Endothelial cell of umbilical vein (primary cell): ENCODE measurements at regions not wholly inside any gene's neighbourhood (a gene's known extent, or its start where the extent isn't known, plus 50 kb on each side); places are given as distances from the start of the nearest gene placed in this dataset.
"Not testable (repeated sequence)": the region's sequence is repeated elsewhere in the genome, so short reads cannot be mapped to it uniquely, and the experiment has no call there.

ENCODE experiments used
- BruUV-seq: library from RNA; stranded (reverse); fragments of 400-500 nt; replicated peaks from 2 replicates; lab custom pipeline; 2021; lab: Mats Ljungman, UMichigan
- CTCF ChIA-PET: fragments of 300-600, 350-600 bp; sonication (Branson Sonifier 250); formaldehyde crosslinking; loops from one replicate; lab custom pipeline; 2021; ENCODE audit warnings: antibody characterized with exemption, inconsistent platforms; lab: Charles Lee
- POLR2A ChIA-PET: fragments of 300-600, 350-600 bp; sonication (Branson Sonifier 250); formaldehyde crosslinking; loops from one replicate; lab custom pipeline; 2021; ENCODE audit warnings: antibody characterized with exemption, inconsistent platforms; lab: Charles Lee
- DNase-seq: peaks from one replicate; pipeline ENCODE4 v3.0.0-alpha.2; 2011; ENCODE audit warnings: low read depth, low spot score
- FAIRE-seq: peaks from 2 replicates; lab custom pipeline; 2011; peaks lifted over from hg19 to GRCh38; lab: Jason Lieb, UNC
- H2AFZ ChIP-seq: 2 replicates; pipeline ENCODE4 v1.6.0; 2012; ENCODE audit warnings: low read depth, low read length, control low read depth, inconsistent platforms
- H3K27ac ChIP-seq: 2 replicates; pipeline ENCODE4 v1.5.1; 2011; ENCODE audit warnings: low read depth, mild to moderate bottlenecking, control low read depth, low read length, moderate library complexity; ENCODE audit not compliant: insufficient read depth
- H3K27me3 ChIP-seq, 2 experiments: 2 replicates each; pipeline versions ENCODE4 v1.6.0 to v1.6.1; 2011; ENCODE audit warnings: low read length in 2 of 2, mixed read lengths in 1 of 2; ENCODE audit not compliant: control insufficient read depth in 2 of 2, insufficient read depth in 2 of 2
- H3K36me3 ChIP-seq, 2 experiments: 2 replicates in 1 of 2; 3 replicates in 1 of 2; pipeline ENCODE4 v1.5.1; 2011; ENCODE audit warnings: low read length in 2 of 2, mild to moderate bottlenecking in 1 of 2, moderate library complexity in 1 of 2; ENCODE audit not compliant: control insufficient read depth in 2 of 2, insufficient read depth in 2 of 2; ENCODE audit errors: extremely low read depth in 1 of 2
- H3K4me1 ChIP-seq: 3 replicates; pipeline ENCODE4 v1.5.1; 2011; ENCODE audit warnings: mild to moderate bottlenecking, low read length; ENCODE audit not compliant: control insufficient read depth, insufficient read depth; ENCODE audit errors: extremely low read depth
- H3K4me2 ChIP-seq: 2 replicates; pipeline ENCODE4 v1.6.1; 2011; ENCODE audit warnings: low read length, control low read depth, mixed read lengths; ENCODE audit not compliant: insufficient read depth
- H3K4me3 ChIP-seq, 3 experiments: fragments of 200-600 bp in 1 of 3; sonication (generic), shearing (Covaris generic) in 1 of 3; replicated peaks in 1 of 3; 2 replicates each; pipeline ENCODE4 v1.5.1; 2011 to 2016; ENCODE audit warnings: control low read depth in 3 of 3, low read length in 3 of 3, mild to moderate bottlenecking in 2 of 3, inconsistent platforms in 1 of 3, low read depth in 1 of 3, moderate library complexity in 1 of 3; ENCODE audit not compliant: insufficient read depth in 1 of 3
- H3K79me2 ChIP-seq: 2 replicates; pipeline ENCODE4 v1.6.0; 2012; ENCODE audit warnings: low read length, inconsistent platforms; ENCODE audit not compliant: control insufficient read depth, insufficient read depth
- H3K9ac ChIP-seq: replicated peaks from 2 replicates; pipeline ENCODE3; 2011; ENCODE audit warnings: low read length, control low read depth; ENCODE audit not compliant: insufficient read depth; ENCODE audit errors: extremely low read depth
- H3K9me1 ChIP-seq: replicated peaks from 3 replicates; pipeline ENCODE4 v1.6.0; 2011; ENCODE audit warnings: mild to moderate bottlenecking, low read length; ENCODE audit not compliant: control insufficient read depth, insufficient read depth; ENCODE audit errors: extremely low read depth
- H3K9me3 ChIP-seq: replicated peaks from 2 replicates; pipeline ENCODE4 v1.5.1; 2012; ENCODE audit warnings: low read length, inconsistent platforms; ENCODE audit not compliant: control insufficient read depth, insufficient read depth
- H4K20me1 ChIP-seq: replicated peaks from 2 replicates; pipeline ENCODE3; 2011; ENCODE audit warnings: mild to moderate bottlenecking, low read length; ENCODE audit not compliant: control insufficient read depth, insufficient read depth; ENCODE audit errors: extremely low read depth
- CTCF ChIP-seq, 2 donors: IDR thresholded peaks; 1 replicate in 1 of 2; 2 replicates in 1 of 2; pipeline ENCODE4 v1.5.1; 2011; ENCODE audit warnings: low read length in 2 of 2, mild to moderate bottlenecking in 2 of 2, moderate library complexity in 2 of 2, control low read depth in 1 of 2, inconsistent platforms in 1 of 2, low read depth in 1 of 2; ENCODE audit not compliant: insufficient read depth in 1 of 2; ENCODE audit errors: extremely low read depth in 1 of 2
- EZH2 ChIP-seq: IDR thresholded peaks from 2 replicates; pipeline ENCODE4 v1.6.1; 2012; ENCODE audit warnings: borderline replicate concordance, low read depth, mild to moderate bottlenecking, moderate library complexity, low read length, inconsistent platforms; ENCODE audit not compliant: severe bottlenecking
- FOS ChIP-seq: IDR thresholded peaks from 2 replicates; pipeline ENCODE4 v1.6.1; 2011; ENCODE audit warnings: mild to moderate bottlenecking, low read length, moderate library complexity, borderline replicate concordance; ENCODE audit not compliant: insufficient read depth
- GATA2 ChIP-seq: IDR thresholded peaks from 2 replicates; pipeline ENCODE4 v1.7.0; 2011; ENCODE audit warnings: low read depth, mild to moderate bottlenecking, moderate library complexity, mixed read lengths, low read length; ENCODE audit not compliant: insufficient read length, insufficient read depth
- JUN ChIP-seq: IDR thresholded peaks from 2 replicates; pipeline ENCODE4 v1.6.1; 2011; ENCODE audit warnings: borderline replicate concordance, low read depth; ENCODE audit not compliant: insufficient read length, insufficient read depth
- MYC ChIP-seq: IDR thresholded peaks from one replicate; pipeline ENCODE4 v1.6.1; 2011; ENCODE audit warnings: mild to moderate bottlenecking, low read depth, low read length
- POLR2A ChIP-seq: IDR thresholded peaks from 2 replicates; pipeline ENCODE4 v1.6.1; 2012; ENCODE audit warnings: low read depth, mild to moderate bottlenecking, control low read depth, low read length
- POLR2AphosphoS5 ChIP-seq: IDR thresholded peaks from 2 replicates; pipeline ENCODE4 v1.6.1; 2012; ENCODE audit warnings: low read depth, mild to moderate bottlenecking, control low read depth, low read length, moderate library complexity; ENCODE audit not compliant: insufficient read depth
- dilution Hi-C: fragments of 300-500 bp; cut with MboI; formaldehyde crosslinking; loops from one replicate; pipeline ENCODE4 v1.15.0; 2019; ENCODE audit warnings: low sequenced_read_pairs; ENCODE audit not compliant: extremely low pct_ligation_motif_present
- intact Hi-C: fragments of 100-400 bp; cut with micrococcal nuclease; formaldehyde crosslinking; loops from one replicate; pipeline ENCODE4 v1.10.0; 2022
- TF ChIP-seq, protein P1 (sequence below): IDR thresholded peaks from 2 replicates; pipeline ENCODE4 v1.6.1; 2011; ENCODE audit not compliant: insufficient read depth, insufficient read length

DNA sequence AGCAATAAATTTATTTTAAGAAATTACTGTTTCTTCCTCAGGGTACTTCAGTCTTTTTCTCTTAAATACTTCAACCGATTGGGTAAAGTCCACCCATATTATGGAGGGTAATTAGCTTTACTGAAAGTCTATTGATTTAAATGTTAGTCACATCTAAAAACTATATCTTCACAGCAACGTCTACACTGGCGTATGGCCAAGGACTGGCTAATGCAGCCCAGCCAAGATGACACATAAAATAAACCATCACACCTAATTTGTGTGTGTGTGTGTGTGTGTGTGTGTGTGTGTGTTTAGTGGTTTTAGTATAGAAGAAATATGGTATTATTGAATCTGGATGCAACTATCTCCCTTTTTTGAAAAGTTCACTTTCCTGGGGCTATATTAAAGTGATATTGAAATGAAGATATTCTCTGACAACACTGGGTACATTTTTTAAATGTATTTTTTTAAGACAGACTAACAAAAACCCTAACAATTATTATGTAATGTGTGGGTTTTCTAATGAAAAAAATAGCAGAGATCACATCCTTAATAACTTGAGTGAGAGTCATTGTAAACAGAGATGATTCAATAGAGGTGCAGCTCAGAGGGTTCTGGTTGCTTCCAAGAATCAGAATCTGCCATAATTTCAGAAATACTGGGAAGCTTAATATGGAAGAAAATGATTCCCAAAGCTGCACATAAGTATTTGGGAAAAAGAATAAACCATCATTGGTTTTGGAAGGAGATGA is 584.2 kb upstream of the MBL2 start:
- dilution Hi-C loops (no loop called here), intact Hi-C loops (no loop called here)
- Histone ChIP-seq H3K9me1 (no peaks in the 10 kb centered on the region), H3K27ac (no peak overlapping the region), H4K20me1 (no peaks in the 10 kb centered on the region), H3K9me3 (no peaks in the 10 kb centered on the region), H3K79me2 (no peaks in the 10 kb centered on the region), H3K4me1 (no peaks in the 10 kb centered on the region), H2AFZ (no peak overlapping the region), H3K4me3 (no peak overlapping the region), H3K36me3 (no peaks in the 10 kb centered on the region), H3K9ac (no peak overlapping the region), H3K27me3 (no peaks in the 10 kb centered on the region), H3K4me2 (no peak overlapping the region)
- FAIRE-seq: no peak
- POLR2A ChIA-PET: no interaction called here
- no TSS peak for BruUV-seq
- no peak for DNase-seq
- TF ChIP-seq EZH2 (no peak), JUN (no peak), FOS (no peak), MYC (no peak), CTCF (IDR thresholded peaks at IDR 0.05; ENCODE audit: extremely low read depth in 1 of 2, insufficient read depth in 1 of 2, low read depth in 1 of 2, low read length in 2 of 2) (no peak), GATA2 (no peak), POLR2AphosphoS5 (no peak), POLR2A (no peak)
- TF ChIP-seq, protein P1, sequence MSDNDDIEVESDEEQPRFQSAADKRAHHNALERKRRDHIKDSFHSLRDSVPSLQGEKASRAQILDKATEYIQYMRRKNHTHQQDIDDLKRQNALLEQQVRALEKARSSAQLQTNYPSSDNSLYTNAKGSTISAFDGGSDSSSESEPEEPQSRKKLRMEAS: no peak
- CTCF ChIA-PET: no interaction called here

GRCh38 chr10:53342531-53342930 is 569.9 kb upstream of the MBL2 start:
- FAIRE-seq, POLR2A ChIA-PET, H3K9ac ChIP-seq, DNase-seq, H2AFZ ChIP-seq, H3K4me2 ChIP-seq, H3K27me3 ChIP-seq, H3K27ac ChIP-seq, H3K36me3 ChIP-seq, H3K4me3 ChIP-seq, H3K79me2 ChIP-seq, H3K9me3 ChIP-seq, H3K4me1 ChIP-seq, CTCF ChIA-PET, H3K9me1 ChIP-seq, intact Hi-C loops, dilution Hi-C loops, BruUV-seq, H4K20me1 ChIP-seq: not testable (repeated sequence)

GRCh38 chr10:53338199-53338598 is 565.6 kb upstream of the MBL2 start:
- DNase-seq, H4K20me1 ChIP-seq, H2AFZ ChIP-seq, dilution Hi-C loops, H3K4me2 ChIP-seq, H3K9me1 ChIP-seq, H3K79me2 ChIP-seq, H3K4me1 ChIP-seq, H3K4me3 ChIP-seq, H3K36me3 ChIP-seq, FAIRE-seq, H3K9ac ChIP-seq, POLR2A ChIA-PET, H3K27me3 ChIP-seq, intact Hi-C loops, BruUV-seq, H3K9me3 ChIP-seq, H3K27ac ChIP-seq: not testable (repeated sequence)
- CTCF ChIA-PET: interaction anchor here (1.1 kb wide), 1 partner anchor 9 kb away, joined by 3 read pairs; no protein-coding TSS in a partner anchor
